ENCODE measurements at regions not wholly inside any gene's neighbourhood (a gene's known extent, or its start where the extent isn't known, plus 50 kb on each side); places are given as distances from the start of the nearest gene placed in this dataset.

DNA sequence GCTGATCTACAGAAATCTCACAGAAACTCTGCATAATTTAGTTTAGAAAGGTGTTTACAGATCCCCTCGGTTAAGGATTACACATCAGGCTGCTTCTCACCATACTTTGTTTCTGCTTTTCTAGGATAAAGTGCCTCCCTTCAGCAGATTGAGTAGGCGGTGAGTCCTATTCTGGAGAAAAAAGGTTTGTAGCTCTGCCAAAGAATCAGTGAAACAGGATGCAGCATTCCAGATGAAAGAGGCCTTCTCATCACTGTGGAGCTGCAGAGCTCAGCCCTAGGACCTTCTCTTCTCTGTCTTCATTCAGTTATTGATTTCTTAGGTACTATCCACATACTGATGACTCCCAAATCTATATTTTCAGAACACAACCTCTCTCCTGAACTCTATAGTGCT lies 155.5 kb upstream of the KRR1 start:
- TF ChIP-seq GATA2 (IDR thresholded peaks at IDR 0.05; ENCODE audit: low read depth, low read length) (no peak), GATA3 (IDR thresholded peaks at IDR 0.05; ENCODE audit: low read depth, low read length) (no peak)

Data from SH-SY5Y (cell line).